ENCODE measurements at regions not wholly inside any gene's neighbourhood (a gene's known extent, or its start where the extent isn't known, plus 50 kb on each side); places are given as distances from the start of the nearest gene placed in this dataset.
"Not testable (repeated sequence)": the region's sequence is repeated elsewhere in the genome, so short reads cannot be mapped to it uniquely, and the experiment has no call there.

GRCh38 chr2:56606086-56606485 is 422.3 kb downstream of the CCDC85A start:
- H3K27ac ChIP-seq (ENCODE audit: low read depth, low read length, severe bottlenecking); H3K9me3 ChIP-seq (ENCODE audit: control insufficient read depth, low read length); H3K36me3 ChIP-seq (ENCODE audit: control insufficient read depth, insufficient read depth, low read length); H3K4me1 ChIP-seq (ENCODE audit: control insufficient read depth, insufficient read depth, low read length, poor library complexity, severe bottlenecking); H3K4me3 ChIP-seq (ENCODE audit: extremely low read depth, insufficient read depth, low read length, poor library complexity, severe bottlenecking): not testable (repeated sequence)
- 86 to 88% methylated on average over 9 of the region's 9 CpGs for WGBS, 2 experiments (ENCODE audit: insufficient coverage in 2 of 2)

DNA sequence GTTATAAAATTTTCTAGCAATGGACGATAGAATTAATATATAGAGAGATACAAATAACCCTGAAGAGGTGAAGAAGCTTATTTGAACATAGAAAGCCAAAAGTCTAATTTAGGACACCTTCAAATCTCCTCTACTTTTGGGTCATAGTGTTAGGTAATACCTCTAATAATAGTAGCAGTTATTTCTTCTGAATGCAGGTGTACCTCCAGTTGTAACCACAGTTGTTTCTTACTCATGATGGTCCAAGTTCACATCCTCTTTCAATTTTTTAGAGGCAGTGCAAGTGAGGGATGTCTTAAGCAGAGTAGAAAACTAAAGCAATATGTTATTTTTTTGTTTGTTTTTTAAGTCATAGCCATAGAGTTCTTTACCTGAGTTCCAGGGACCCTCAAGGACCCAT is 429.5 kb downstream of the CCDC85A start:
- no peaks in the 10 kb centered on the region for H3K9me3 ChIP-seq (ENCODE audit: control insufficient read depth, low read length)
- WGBS, 2 experiments (ENCODE audit: insufficient coverage in 2 of 2): no CpG with 5 or more reads among the region's 1 CpG
- no peaks in the 10 kb centered on the region for H3K4me1 ChIP-seq (ENCODE audit: control insufficient read depth, insufficient read depth, low read length, poor library complexity, severe bottlenecking)
- no peak overlapping the region for H3K27ac ChIP-seq (ENCODE audit: low read depth, low read length, severe bottlenecking)
- H3K4me3 ChIP-seq (ENCODE audit: extremely low read depth, insufficient read depth, low read length, poor library complexity, severe bottlenecking): no peak overlapping the region
- H3K36me3 ChIP-seq (ENCODE audit: control insufficient read depth, insufficient read depth, low read length): no peaks in the 10 kb centered on the region

- H3K27ac ChIP-seq (ENCODE audit: low read depth, low read length, severe bottlenecking): no peak overlapping the region
- no peak overlapping the region for H3K4me3 ChIP-seq (ENCODE audit: extremely low read depth, insufficient read depth, low read length, poor library complexity, severe bottlenecking)
- no peaks in the 10 kb centered on the region for H3K36me3 ChIP-seq (ENCODE audit: control insufficient read depth, insufficient read depth, low read length)
- no peaks in the 10 kb centered on the region for H3K4me1 ChIP-seq (ENCODE audit: control insufficient read depth, insufficient read depth, low read length, poor library complexity, severe bottlenecking)
- WGBS, 2 experiments (ENCODE audit: insufficient coverage in 2 of 2): no CpG with 5 or more reads among the region's 1 CpG
- H3K9me3 ChIP-seq (ENCODE audit: control insufficient read depth, low read length): no peaks in the 10 kb centered on the region
These were observed 430.1 kb downstream of the CCDC85A start for GRCh38 chr2:56613920-56614319.

DNA sequence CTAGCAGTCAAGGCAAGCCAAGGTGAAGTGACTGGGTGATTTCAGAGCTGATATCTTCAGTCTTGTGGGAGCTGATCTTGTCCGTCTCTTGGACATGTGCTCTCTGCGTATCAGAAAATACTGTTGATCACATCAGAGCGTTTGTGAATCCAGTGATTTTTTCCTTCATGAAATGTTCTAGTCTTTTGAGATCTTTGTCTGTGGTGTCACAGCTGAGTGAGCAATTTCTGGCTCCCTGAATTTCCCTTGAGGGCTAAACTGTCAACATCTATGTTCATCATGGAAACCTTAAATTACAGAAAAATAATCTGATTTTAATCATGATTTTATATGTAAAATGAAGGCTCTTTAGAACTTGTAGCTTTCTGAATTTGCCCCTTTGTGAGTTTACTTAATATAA is 432.0 kb downstream of the CCDC85A start:
- WGBS, 2 experiments (ENCODE audit: insufficient coverage in 2 of 2): 51 to 80% methylated on average over 3 of the region's 3 CpGs
- Histone ChIP-seq H3K36me3 (ENCODE audit: control insufficient read depth, insufficient read depth, low read length) (no peaks in the 10 kb centered on the region), H3K27ac (ENCODE audit: low read depth, low read length, severe bottlenecking) (no peak overlapping the region), H3K4me1 (ENCODE audit: control insufficient read depth, insufficient read depth, low read length, poor library complexity, severe bottlenecking) (no peaks in the 10 kb centered on the region), H3K9me3 (ENCODE audit: control insufficient read depth, low read length) (no peaks in the 10 kb centered on the region), H3K4me3 (ENCODE audit: extremely low read depth, insufficient read depth, low read length, poor library complexity, severe bottlenecking) (no peak overlapping the region)

DNA sequence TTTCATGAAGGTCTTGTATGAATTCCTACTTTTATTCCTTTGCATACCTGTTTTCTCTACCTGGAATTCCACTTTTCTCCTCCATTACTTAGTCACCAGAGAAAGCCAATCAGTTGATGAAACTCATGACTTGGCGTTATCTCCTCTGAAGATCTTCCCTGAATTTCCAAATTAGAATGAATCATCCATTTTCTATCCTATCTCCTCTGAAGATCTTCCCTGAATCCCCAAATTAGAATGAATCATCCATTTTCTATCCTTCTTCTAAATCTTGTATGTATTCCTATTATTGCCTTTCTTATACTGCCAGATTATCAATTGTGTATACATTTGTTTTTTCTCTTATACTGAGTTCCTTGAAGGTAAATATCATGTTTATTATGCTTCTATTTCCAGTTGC is 440.4 kb downstream of the CCDC85A start:
- no peak overlapping the region for H3K27ac ChIP-seq (ENCODE audit: low read depth, low read length, severe bottlenecking)
- no peaks in the 10 kb centered on the region for H3K4me1 ChIP-seq (ENCODE audit: control insufficient read depth, insufficient read depth, low read length, poor library complexity, severe bottlenecking)
- H3K36me3 ChIP-seq (ENCODE audit: control insufficient read depth, insufficient read depth, low read length): no peaks in the 10 kb centered on the region
- 83 to 100% methylated on average over 1 of the region's 1 CpG for WGBS, 2 experiments (ENCODE audit: insufficient coverage in 2 of 2)
- H3K9me3 ChIP-seq (ENCODE audit: control insufficient read depth, low read length): no peaks in the 10 kb centered on the region
- no peak overlapping the region for H3K4me3 ChIP-seq (ENCODE audit: extremely low read depth, insufficient read depth, low read length, poor library complexity, severe bottlenecking)

- Histone ChIP-seq H3K36me3 (ENCODE audit: control insufficient read depth, insufficient read depth, low read length) (no peaks in the 10 kb centered on the region), H3K4me1 (ENCODE audit: control insufficient read depth, insufficient read depth, low read length, poor library complexity, severe bottlenecking) (no peaks in the 10 kb centered on the region), H3K9me3 (ENCODE audit: control insufficient read depth, low read length) (no peaks in the 10 kb centered on the region), H3K4me3 (ENCODE audit: extremely low read depth, insufficient read depth, low read length, poor library complexity, severe bottlenecking) (no peak overlapping the region), H3K27ac (ENCODE audit: low read depth, low read length, severe bottlenecking) (no peak overlapping the region)
- WGBS, 2 experiments (ENCODE audit: insufficient coverage in 2 of 2): 90 to 100% methylated on average over 1 to 3 of the region's 3 CpGs
These were observed 443.1 kb downstream of the CCDC85A start for GRCh38 chr2:56626927-56627326.

DNA sequence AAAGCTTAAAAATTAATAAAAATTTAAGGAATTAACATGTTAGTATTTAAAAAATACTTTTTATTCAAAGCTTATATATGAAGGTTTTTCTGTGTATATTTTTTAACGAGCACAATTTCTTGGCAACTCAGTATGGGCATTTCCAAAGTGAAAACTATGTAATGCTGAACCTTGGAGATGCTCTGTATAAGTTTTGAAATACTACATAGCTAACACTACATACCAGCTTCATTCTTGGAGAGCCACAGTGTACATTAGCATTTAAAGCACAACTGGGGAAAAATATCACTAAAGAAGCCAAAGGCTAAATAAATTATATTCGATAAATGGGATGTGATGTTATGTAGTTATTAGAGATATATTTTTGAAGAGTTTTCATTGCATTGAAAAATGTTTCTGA is 446.5 kb downstream of the CCDC85A start:
- no peaks in the 10 kb centered on the region for H3K9me3 ChIP-seq (ENCODE audit: control insufficient read depth, low read length)
- no peak overlapping the region for H3K4me3 ChIP-seq (ENCODE audit: extremely low read depth, insufficient read depth, low read length, poor library complexity, severe bottlenecking)
- H3K4me1 ChIP-seq (ENCODE audit: control insufficient read depth, insufficient read depth, low read length, poor library complexity, severe bottlenecking): no peaks in the 10 kb centered on the region
- H3K36me3 ChIP-seq (ENCODE audit: control insufficient read depth, insufficient read depth, low read length): no peaks in the 10 kb centered on the region
- no CpG with 5 or more reads among the region's 2 CpGs for WGBS, 2 experiments (ENCODE audit: insufficient coverage in 2 of 2)
- H3K27ac ChIP-seq (ENCODE audit: low read depth, low read length, severe bottlenecking): no peak overlapping the region

- H3K9me3 ChIP-seq (ENCODE audit: control insufficient read depth, low read length): no peaks in the 10 kb centered on the region
- H3K36me3 ChIP-seq (ENCODE audit: control insufficient read depth, insufficient read depth, low read length): no peaks in the 10 kb centered on the region
- no peak overlapping the region for H3K4me3 ChIP-seq (ENCODE audit: extremely low read depth, insufficient read depth, low read length, poor library complexity, severe bottlenecking)
- no peaks in the 10 kb centered on the region for H3K4me1 ChIP-seq (ENCODE audit: control insufficient read depth, insufficient read depth, low read length, poor library complexity, severe bottlenecking)
- WGBS, 2 experiments (ENCODE audit: insufficient coverage in 2 of 2): no CpG with 5 or more reads among the region's 1 CpG
- H3K27ac ChIP-seq (ENCODE audit: low read depth, low read length, severe bottlenecking): no peak overlapping the region
These were observed 464.2 kb downstream of the CCDC85A start for GRCh38 chr2:56647997-56648396.

DNA sequence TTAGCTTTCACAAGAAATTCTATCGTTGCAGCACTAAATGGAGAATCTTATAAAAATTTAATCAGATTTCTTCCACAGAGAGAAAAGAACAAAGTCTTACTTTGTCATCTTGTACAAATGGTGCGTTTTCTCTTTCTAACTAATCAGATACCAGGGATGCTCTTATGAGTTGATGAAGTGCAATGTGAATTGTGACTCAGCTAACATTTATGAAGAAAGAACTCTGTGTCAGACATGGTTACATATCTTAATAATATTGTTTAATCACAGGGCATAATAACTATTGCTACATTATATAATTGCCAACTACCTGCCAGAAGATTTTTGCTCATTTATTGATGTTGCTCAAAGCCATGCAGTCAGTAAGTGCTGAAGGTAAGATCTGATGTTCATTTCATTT is 465.0 kb downstream of the CCDC85A start:
- no peaks in the 10 kb centered on the region for H3K36me3 ChIP-seq (ENCODE audit: control insufficient read depth, insufficient read depth, low read length)
- no peak overlapping the region for H3K4me3 ChIP-seq (ENCODE audit: extremely low read depth, insufficient read depth, low read length, poor library complexity, severe bottlenecking)
- H3K27ac ChIP-seq (ENCODE audit: low read depth, low read length, severe bottlenecking): no peak overlapping the region
- H3K9me3 ChIP-seq (ENCODE audit: control insufficient read depth, low read length): no peaks in the 10 kb centered on the region
- no peaks in the 10 kb centered on the region for H3K4me1 ChIP-seq (ENCODE audit: control insufficient read depth, insufficient read depth, low read length, poor library complexity, severe bottlenecking)
- WGBS, 2 experiments (ENCODE audit: insufficient coverage in 2 of 2): no CpG with 5 or more reads among the region's 2 CpGs

GRCh38 chr2:56654936-56655335 is 471.1 kb downstream of the CCDC85A start:
- Histone ChIP-seq H3K27ac (ENCODE audit: low read depth, low read length, severe bottlenecking) (no peak overlapping the region), H3K36me3 (ENCODE audit: control insufficient read depth, insufficient read depth, low read length) (no peaks in the 10 kb centered on the region), H3K4me3 (ENCODE audit: extremely low read depth, insufficient read depth, low read length, poor library complexity, severe bottlenecking) (no peak overlapping the region), H3K4me1 (ENCODE audit: control insufficient read depth, insufficient read depth, low read length, poor library complexity, severe bottlenecking) (no peaks in the 10 kb centered on the region), H3K9me3 (ENCODE audit: control insufficient read depth, low read length) (no peaks in the 10 kb centered on the region)

DNA sequence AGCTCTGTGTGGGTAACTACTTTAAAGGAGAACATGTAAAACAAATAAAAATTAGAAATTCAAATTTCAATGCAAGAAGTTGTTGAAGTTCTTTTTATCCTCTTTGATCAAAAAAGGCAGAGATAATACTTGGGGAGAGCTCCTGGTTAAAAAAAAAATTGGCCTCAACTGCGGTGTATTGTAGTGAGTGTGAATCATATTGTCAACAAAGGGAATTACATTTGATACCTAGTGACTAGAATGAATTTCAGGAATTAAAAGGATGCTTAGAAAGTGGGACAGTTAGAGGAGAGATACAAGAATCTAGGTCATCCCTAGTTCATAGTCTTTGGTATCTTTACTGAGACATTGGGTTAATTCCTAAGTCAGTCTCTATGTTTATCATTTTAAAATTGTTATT is 473.0 kb downstream of the CCDC85A start:
- Histone ChIP-seq H3K9me3 (ENCODE audit: control insufficient read depth, low read length) (no peaks in the 10 kb centered on the region), H3K4me3 (ENCODE audit: extremely low read depth, insufficient read depth, low read length, poor library complexity, severe bottlenecking) (no peak overlapping the region), H3K36me3 (ENCODE audit: control insufficient read depth, insufficient read depth, low read length) (no peaks in the 10 kb centered on the region), H3K4me1 (ENCODE audit: control insufficient read depth, insufficient read depth, low read length, poor library complexity, severe bottlenecking) (no peaks in the 10 kb centered on the region), H3K27ac (ENCODE audit: low read depth, low read length, severe bottlenecking) (no peak overlapping the region)
- no CpG with 5 or more reads among the region's 1 CpG for WGBS, 2 experiments (ENCODE audit: insufficient coverage in 2 of 2)

- Histone ChIP-seq H3K27ac (ENCODE audit: low read depth, low read length, severe bottlenecking) (no peak overlapping the region), H3K9me3 (ENCODE audit: control insufficient read depth, low read length) (no peaks in the 10 kb centered on the region), H3K4me1 (ENCODE audit: control insufficient read depth, insufficient read depth, low read length, poor library complexity, severe bottlenecking) (no peaks in the 10 kb centered on the region), H3K36me3 (ENCODE audit: control insufficient read depth, insufficient read depth, low read length) (no peaks in the 10 kb centered on the region), H3K4me3 (ENCODE audit: extremely low read depth, insufficient read depth, low read length, poor library complexity, severe bottlenecking) (no peak overlapping the region)
- 100% methylated on average over 1 of the region's 2 CpGs for WGBS, 2 experiments (ENCODE audit: insufficient coverage in 2 of 2)
These were observed 483.0 kb downstream of the CCDC85A start for GRCh38 chr2:56666777-56667176.

All from mesodermal cell (in vitro differentiated cells).